ENCODE measurements at regions not wholly inside any gene's neighbourhood (a gene's known extent, or its start where the extent isn't known, plus 50 kb on each side); places are given as distances from the start of the nearest gene placed in this dataset.
A peak's percentile ranks its signal among the peaks of the same experiment; 100 is the strongest.

- no peak for DNase-seq (ENCODE audit: extremely low read depth, insufficient read length)
- TF ChIP-seq CTCF (IDR thresholded peaks at IDR 0.05; ENCODE audit: insufficient read depth, low read length, poor library complexity, severe bottlenecking): no peak
- no peaks in the 10 kb centered on the region for H3K27me3 ChIP-seq (replicated peaks; ENCODE audit: control insufficient read depth, insufficient read depth, low read length)
- H3K4me3 ChIP-seq (replicated peaks; ENCODE audit: low read depth, low read length): no peak overlapping the region
- H3K36me3 ChIP-seq (ENCODE audit: control insufficient read depth, insufficient read depth, low read length): no peaks in the 10 kb centered on the region
Measured at GRCh38 chr4:57430726-57431125, 320.5 kb upstream of the IGFBP7 start.

- Histone ChIP-seq H3K4me3 (replicated peaks; ENCODE audit: low read depth, low read length) (no peak overlapping the region), H3K27me3 (replicated peaks; ENCODE audit: control insufficient read depth, insufficient read depth, low read length) (no peaks in the 10 kb centered on the region), H3K36me3 (ENCODE audit: control insufficient read depth, insufficient read depth, low read length) (no peaks in the 10 kb centered on the region)
- peak; percentile 76 for TF ChIP-seq CTCF (IDR thresholded peaks at IDR 0.05; ENCODE audit: insufficient read depth, low read length, poor library complexity, severe bottlenecking)
- DNase-seq (ENCODE audit: extremely low read depth, insufficient read length): peak; percentile 15
Measured at GRCh38 chr4:57426779-57427395, 316.7 kb upstream of the IGFBP7 start.

- H3K36me3 ChIP-seq (ENCODE audit: control insufficient read depth, insufficient read depth, low read length): no peaks in the 10 kb centered on the region
- TF ChIP-seq CTCF (IDR thresholded peaks at IDR 0.05; ENCODE audit: insufficient read depth, low read length, poor library complexity, severe bottlenecking): no peak
- H3K4me3 ChIP-seq (replicated peaks; ENCODE audit: low read depth, low read length): no peak overlapping the region
- no peaks in the 10 kb centered on the region for H3K27me3 ChIP-seq (replicated peaks; ENCODE audit: control insufficient read depth, insufficient read depth, low read length)
- no peak for DNase-seq (ENCODE audit: extremely low read depth, insufficient read length)
Measured at GRCh38 chr4:57425610-57426009, 315.4 kb upstream of the IGFBP7 start.

- Histone ChIP-seq H3K27me3 (replicated peaks; ENCODE audit: control insufficient read depth, insufficient read depth, low read length) (no peaks in the 10 kb centered on the region), H3K4me3 (replicated peaks; ENCODE audit: low read depth, low read length) (no peak overlapping the region), H3K36me3 (ENCODE audit: control insufficient read depth, insufficient read depth, low read length) (no peaks in the 10 kb centered on the region)
- DNase-seq (ENCODE audit: extremely low read depth, insufficient read length): no peak
- no peak for TF ChIP-seq CTCF (IDR thresholded peaks at IDR 0.05; ENCODE audit: insufficient read depth, low read length, poor library complexity, severe bottlenecking)
Measured at GRCh38 chr4:57424232-57424897, 314.2 kb upstream of the IGFBP7 start.

GRCh38 chr4:57418133-57418532 lies 307.9 kb upstream of the IGFBP7 start:
- Histone ChIP-seq H3K4me3 (replicated peaks; ENCODE audit: low read depth, low read length) (no peak overlapping the region), H3K27me3 (replicated peaks; ENCODE audit: control insufficient read depth, insufficient read depth, low read length) (no peaks in the 10 kb centered on the region), H3K36me3 (ENCODE audit: control insufficient read depth, insufficient read depth, low read length) (no peaks in the 10 kb centered on the region)
- DNase-seq (ENCODE audit: extremely low read depth, insufficient read length): no peak
- no peak for TF ChIP-seq CTCF (IDR thresholded peaks at IDR 0.05; ENCODE audit: insufficient read depth, low read length, poor library complexity, severe bottlenecking)

Data from GM06990 (cell line).